Lower leg skin (tissue), 3 donors: ENCODE measurements at regions not wholly inside any gene's neighbourhood (a gene's known extent, or its start where the extent isn't known, plus 50 kb on each side); places are given as distances from the start of the nearest gene placed in this dataset.

Experiments
- CTCF ChIP-seq, 3 donors: fragments of 450-650 bp; IDR thresholded peaks; one replicate each; pipeline ENCODE4 v1.5.1; 2016; ENCODE audit warnings: antibody characterized with exemption in 3 of 3, mild to moderate bottlenecking in 3 of 3, moderate library complexity in 2 of 3
- POLR2A ChIP-seq, 2 donors: fragments of 450-650 bp; IDR thresholded peaks; one replicate each; pipeline ENCODE4 v1.6.1; 2016 to 2017; ENCODE audit warnings: antibody characterized with exemption in 2 of 2, mild to moderate bottlenecking in 1 of 2, moderate library complexity in 1 of 2

- TF ChIP-seq CTCF (IDR thresholded peaks at IDR 0.05) (no peak), POLR2A (IDR thresholded peaks at IDR 0.05) (no peak)
Measured at GRCh38 chr6:149239573-149240209, 77.8 kb upstream of the TAB2 start.
